HG02970 (cell line): ENCODE measurements at regions not wholly inside any gene's neighbourhood (a gene's known extent, or its start where the extent isn't known, plus 50 kb on each side); places are given as distances from the start of the nearest gene placed in this dataset.
"Not testable (repeated sequence)": the region's sequence is repeated elsewhere in the genome, so short reads cannot be mapped to it uniquely, and the experiment has no call there.

Experiments used
- ATAC-seq: cut with Tn5 transposase; IDR thresholded peaks from one replicate; pipeline ENCODE4 v1.9.1; 2021; ENCODE audit warnings: mild to moderate bottlenecking, moderate library complexity, moderate number of reproducible peaks; ENCODE audit not compliant: unreplicated experiment, low FRiP score

GRCh38 chr9:115517335-115518075 lies 399.5 kb upstream of the TNC start:
- ATAC-seq, result no peak

- ATAC-seq, result no peak
Observed at GRCh38 chr9:115520646-115521045, 402.7 kb upstream of the TNC start.

GRCh38 chr9:115522912-115523311 lies 405.0 kb upstream of the TNC start:
- no peak for ATAC-seq

- no peak for ATAC-seq
Observed at GRCh38 chr9:115524453-115525059, 406.6 kb upstream of the TNC start.

GRCh38 chr9:115525111-115526058 lies 407.4 kb upstream of the TNC start:
- ATAC-seq, result no peak

- ATAC-seq, result no peak
Observed at GRCh38 chr9:115531410-115532125, 413.6 kb upstream of the TNC start.

- ATAC-seq, result no peak
Observed at GRCh38 chr9:115533511-115533910, 415.6 kb upstream of the TNC start.

- no peak for ATAC-seq
Observed at GRCh38 chr9:115540091-115540490, 422.1 kb upstream of the TNC start.

GRCh38 chr9:115543511-115543910 lies 425.6 kb upstream of the TNC start:
- ATAC-seq, result no peak

GRCh38 chr9:115548609-115549260 lies 430.8 kb upstream of the TNC start:
- ATAC-seq, result no peak

- no peak for ATAC-seq
Observed at GRCh38 chr9:115551396-115551795, 433.4 kb upstream of the TNC start.

- no peak for ATAC-seq
Observed at GRCh38 chr9:115553060-115553773, 435.3 kb upstream of the TNC start.

GRCh38 chr9:115556432-115556831 lies 438.5 kb upstream of the TNC start:
- ATAC-seq, result no peak

GRCh38 chr9:115575147-115575546 lies 457.2 kb upstream of the TNC start:
- no peak for ATAC-seq

GRCh38 chr9:115585458-115585857 lies 467.5 kb upstream of the TNC start:
- ATAC-seq, result not testable (repeated sequence)

GRCh38 chr9:115587310-115587709 lies 469.4 kb upstream of the TNC start:
- ATAC-seq, result no peak

- no peak for ATAC-seq
Observed at GRCh38 chr9:115590011-115590410, 472.1 kb upstream of the TNC start.

- no peak for ATAC-seq
Observed at GRCh38 chr9:115591584-115591984, 473.6 kb upstream of the TNC start.

- ATAC-seq, result no peak
Observed at GRCh38 chr9:115593587-115594091, 475.7 kb upstream of the TNC start.
